PC-9 (cell line): ENCODE measurements at regions not wholly inside any gene's neighbourhood (a gene's known extent, or its start where the extent isn't known, plus 50 kb on each side); places are given as distances from the start of the nearest gene placed in this dataset.

ENCODE experiments used
- CTCF ChIP-seq: fragments of 200-600 bp; sonication (generic); conservative IDR thresholded peaks from 2 replicates; pipeline ENCODE4 v1.6.1; 2017; ENCODE audit warnings: mixed run types, antibody characterized with exemption, mild to moderate bottlenecking, moderate library complexity
- EZH2 ChIP-seq: fragments of 200-600 bp; sonication (generic); IDR thresholded peaks from 2 replicates; pipeline ENCODE4 v1.8.0; 2017; ENCODE audit warnings: antibody characterized with exemption, low read depth

GRCh38 chr5:89917112-89917511 lies 492.4 kb downstream of the CETN3 start:
- TF ChIP-seq CTCF: no peak
- no peak for TF ChIP-seq EZH2
